OCI-M1 (cell line): ENCODE measurements at regions not wholly inside any gene's neighbourhood (a gene's known extent, or its start where the extent isn't known, plus 50 kb on each side); places are given as distances from the start of the nearest gene placed in this dataset.
"Not testable (repeated sequence)": the region's sequence is repeated elsewhere in the genome, so short reads cannot be mapped to it uniquely, and the experiment has no call there.

ENCODE experiments used
- DNase-seq: peaks from one replicate; lab custom pipeline; 2025; lab: John Stamatoyannopoulos, UW

DNA sequence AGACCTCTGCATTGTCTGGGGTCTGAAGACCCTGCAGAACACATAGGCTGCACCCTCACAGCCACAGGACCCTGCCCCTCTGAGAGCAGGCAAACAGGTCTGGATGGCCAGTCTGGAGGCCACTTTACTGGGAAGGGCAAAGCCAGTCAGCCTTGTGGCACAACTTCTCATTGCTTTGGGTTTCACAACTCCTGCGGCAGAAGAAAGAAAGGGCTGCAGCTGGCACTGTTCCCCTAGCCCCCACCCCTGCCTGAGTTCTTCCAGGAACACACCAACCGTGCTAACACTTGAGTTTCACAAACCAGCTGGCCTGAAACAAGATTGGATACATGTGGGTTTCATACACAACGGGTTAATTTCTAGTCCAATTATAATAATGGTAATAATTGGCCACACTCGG is 276.5 kb upstream of the MGAT5 start:
- no peak for DNase-seq

DNA sequence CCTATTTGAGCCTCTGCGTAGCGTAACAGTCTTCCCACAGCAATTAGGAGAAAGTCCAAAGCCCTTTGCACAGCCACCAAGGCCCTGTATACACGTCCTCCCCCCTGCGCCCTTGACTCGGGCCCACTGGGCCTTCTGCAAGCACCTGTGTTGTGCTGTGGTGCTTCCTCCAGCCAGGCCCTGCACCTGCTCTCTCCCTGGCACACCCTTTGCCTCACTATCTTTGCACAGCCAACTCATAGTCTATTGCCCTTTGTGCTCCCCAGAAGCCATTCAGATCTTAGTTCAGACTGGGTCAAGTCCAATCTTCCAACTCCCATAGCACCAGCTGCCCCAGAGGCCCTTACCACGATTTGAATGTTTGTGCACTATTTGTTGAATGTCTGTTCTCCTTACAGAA is 271.6 kb upstream of the MGAT5 start:
- no peak for DNase-seq

GRCh38 chr2:133985563-133985962 is 268.3 kb upstream of the MGAT5 start:
- no peak for DNase-seq

- peak; percentile 34 for DNase-seq
These were observed 267.6 kb upstream of the MGAT5 start for GRCh38 chr2:133986081-133986837.

DNA sequence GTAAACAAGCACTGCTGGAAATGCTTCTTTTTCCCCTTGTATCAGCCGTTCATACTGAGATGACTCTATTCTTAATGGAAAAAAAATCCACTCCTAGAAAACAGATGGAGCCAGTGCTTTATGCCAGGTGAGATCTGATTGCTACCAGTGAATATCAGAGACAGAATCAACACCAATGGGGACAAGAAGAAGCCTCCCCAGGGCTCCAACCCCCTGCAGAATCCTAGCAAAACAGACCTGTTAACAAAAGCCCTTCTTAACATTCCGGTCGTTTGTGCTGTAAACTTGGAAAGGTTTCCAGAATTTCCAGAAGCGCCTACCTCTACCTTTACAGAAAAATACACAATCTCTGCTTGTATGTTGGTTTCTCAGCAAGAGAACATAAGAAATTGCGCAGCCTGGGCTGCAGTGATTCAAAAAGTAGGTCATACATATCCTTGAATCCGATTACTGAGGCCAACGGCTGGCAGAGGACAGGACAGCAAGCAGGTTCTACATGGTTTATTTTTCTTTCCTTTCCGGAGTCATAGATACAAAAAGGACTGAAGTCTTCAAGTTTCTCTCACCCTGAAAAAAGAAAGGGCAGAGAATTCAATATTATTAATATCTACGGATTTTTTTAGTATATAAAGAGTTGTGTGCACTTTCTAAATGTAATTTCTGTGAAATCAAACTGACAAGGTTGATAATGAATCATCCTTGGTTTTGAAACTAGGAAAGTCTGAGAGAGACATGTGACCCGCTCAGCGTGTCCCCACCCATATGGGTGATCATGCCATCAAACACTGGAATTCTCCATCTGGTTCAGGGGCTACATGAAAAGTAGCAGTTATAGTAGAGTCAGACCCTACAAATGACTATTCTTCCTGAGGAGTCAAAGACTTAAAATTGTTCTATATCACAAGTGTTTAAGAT is 266.7 kb upstream of the MGAT5 start:
- DNase-seq = no peak

- no peak for DNase-seq
These were observed 265.5 kb upstream of the MGAT5 start for GRCh38 chr2:133988316-133988891.

DNA sequence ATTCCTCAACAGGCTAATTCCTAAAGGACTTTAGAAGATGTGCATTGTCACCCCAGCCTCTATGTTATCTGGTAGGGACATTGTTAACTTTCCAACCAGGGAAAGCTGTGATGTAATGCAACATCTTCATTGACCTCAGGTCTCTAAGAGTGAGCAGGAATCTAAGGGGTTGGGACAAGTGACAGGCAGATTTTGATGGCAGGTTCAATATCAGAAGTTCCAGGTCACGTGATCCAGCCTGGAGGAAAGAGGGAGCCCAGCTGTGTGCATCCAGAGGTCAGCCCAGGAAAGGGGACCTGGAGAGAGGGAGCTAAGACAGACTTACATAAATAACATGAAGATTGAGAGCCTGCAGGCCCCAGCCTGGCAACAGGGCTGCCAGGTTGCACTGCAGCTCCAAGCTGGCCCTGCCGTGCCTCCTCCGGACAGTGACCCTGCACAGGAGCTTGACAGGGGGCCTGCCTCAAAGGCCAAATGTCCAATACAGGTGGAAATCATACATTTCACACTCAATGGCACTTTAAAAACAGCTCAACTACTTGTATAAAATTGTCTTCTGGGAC is 262.2 kb upstream of the MGAT5 start:
- no peak for DNase-seq

DNA sequence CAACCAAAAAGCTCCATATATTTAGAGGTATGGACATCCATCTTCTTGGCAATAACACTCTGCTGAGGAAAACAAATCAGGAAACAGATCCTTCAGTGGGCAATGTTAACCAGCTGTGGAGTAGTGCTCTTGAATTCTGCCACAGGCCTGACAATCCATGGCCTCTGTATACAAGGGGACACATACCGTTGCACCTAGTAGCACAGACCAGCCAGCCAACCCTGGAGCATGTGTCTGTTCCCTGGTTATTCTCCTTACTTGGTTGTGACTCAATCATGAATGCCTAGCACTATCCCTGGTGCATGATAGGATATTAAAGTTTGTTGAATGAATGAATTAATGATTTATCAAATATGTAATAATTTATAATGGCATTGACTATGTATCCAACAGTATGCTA is 261.4 kb upstream of the MGAT5 start:
- no peak for DNase-seq

DNA sequence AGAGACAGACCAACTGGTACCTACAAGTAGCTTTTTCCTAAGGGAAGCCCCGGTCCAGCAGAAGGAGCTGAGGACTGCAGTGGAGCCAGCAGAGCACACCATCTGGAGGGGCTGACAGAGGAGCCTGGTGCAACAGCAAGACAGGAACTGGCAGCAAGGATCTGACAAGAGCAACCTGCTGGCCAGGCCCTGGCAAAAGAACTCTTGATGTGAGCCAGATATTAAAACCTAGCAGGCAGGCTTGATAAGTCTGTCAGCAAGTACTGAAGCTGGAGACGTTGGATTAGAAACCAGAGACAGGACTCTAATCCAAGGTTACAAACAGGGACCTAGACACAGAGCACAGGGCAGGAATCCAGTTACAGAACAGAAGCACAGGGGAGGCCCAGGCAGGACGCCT is 260.7 kb upstream of the MGAT5 start:
- DNase-seq = no peak

- DNase-seq = not testable (repeated sequence)
These were observed 255.1 kb upstream of the MGAT5 start for GRCh38 chr2:133998726-133999125.

- DNase-seq = no peak
These were observed 251.5 kb upstream of the MGAT5 start for GRCh38 chr2:134002391-134002790.

DNA sequence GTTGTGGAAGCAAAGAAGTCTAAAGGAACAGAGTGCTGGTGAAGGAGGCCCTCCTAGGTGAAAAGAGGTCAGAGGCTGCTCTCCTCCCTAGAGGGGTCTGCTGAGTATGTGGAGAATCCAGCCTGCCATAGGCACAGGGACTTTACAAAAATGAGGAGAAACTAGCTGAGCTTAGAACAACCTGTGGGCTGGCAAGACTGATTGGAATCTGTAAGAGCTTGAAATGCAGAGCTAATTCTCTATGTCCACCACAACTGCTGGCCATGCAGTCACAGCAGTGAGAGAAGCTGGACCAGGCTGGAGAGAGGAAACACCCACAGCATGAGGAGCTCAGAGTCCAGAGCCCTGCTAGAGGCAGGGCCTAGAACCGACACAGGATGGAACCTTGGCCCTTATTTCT is 251.0 kb upstream of the MGAT5 start:
- no peak for DNase-seq

- DNase-seq = no peak
These were observed 249.4 kb upstream of the MGAT5 start for GRCh38 chr2:134004467-134004866.

GRCh38 chr2:134008837-134009236 is 245.0 kb upstream of the MGAT5 start:
- DNase-seq = no peak

DNA sequence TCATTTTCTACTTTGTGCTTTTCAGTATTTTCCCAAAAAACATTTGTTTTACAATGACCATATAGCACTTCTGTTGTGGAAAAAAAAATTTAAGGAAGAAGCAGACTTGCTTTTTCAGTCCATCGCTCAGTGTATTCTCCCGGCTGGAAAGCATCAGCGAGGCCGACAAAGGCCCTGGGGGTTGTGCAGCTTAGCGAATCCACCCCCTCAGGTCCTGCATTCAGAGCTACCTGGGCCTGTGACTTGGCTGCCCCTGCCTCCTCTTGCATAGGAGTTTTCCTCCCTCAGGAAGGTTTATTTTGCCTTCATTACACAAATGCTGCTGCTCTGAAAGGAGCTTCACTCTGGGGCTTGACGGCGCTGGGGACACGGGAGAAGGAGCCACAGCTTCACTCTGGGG is 244.4 kb upstream of the MGAT5 start:
- DNase-seq = no peak

GRCh38 chr2:134009906-134010305 is 244.0 kb upstream of the MGAT5 start:
- DNase-seq = not testable (repeated sequence)

- DNase-seq = no peak
These were observed 241.8 kb upstream of the MGAT5 start for GRCh38 chr2:134011936-134012586.

DNA sequence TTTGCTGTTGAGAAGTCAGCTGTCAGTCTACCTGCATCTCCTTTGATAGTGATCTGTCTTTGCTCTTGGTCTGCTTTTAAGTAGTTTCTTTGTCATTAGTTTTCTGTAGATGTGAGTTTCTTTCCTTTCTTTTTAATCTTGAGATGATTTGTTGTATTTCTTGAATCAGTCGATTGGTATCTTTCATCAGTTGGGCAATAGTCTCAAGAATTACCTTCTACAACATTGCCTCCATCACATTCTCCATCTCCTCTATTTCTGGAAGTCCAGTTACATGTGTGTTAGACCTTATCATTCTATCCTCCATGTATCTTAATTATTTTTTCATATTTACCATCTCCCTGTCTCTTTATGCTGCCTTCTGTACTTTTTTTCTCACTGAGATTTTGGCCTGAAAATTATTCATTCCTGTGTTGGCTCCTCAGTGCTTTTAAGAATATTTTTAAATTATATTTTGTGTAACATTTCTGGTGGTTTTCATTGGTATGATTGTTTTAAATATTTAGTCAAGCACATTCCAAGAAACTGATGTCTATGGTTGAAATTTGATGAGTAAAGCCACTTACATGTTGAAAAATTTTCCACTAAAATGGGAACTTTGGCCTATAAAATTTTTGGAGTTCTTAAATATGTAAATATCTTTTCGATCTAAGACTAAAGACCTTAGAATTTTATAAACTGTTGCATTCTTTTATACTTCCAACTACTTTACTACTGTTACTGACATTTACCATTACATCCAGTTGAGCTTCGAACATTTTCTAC is 239.5 kb upstream of the MGAT5 start:
- DNase-seq = no peak

DNA sequence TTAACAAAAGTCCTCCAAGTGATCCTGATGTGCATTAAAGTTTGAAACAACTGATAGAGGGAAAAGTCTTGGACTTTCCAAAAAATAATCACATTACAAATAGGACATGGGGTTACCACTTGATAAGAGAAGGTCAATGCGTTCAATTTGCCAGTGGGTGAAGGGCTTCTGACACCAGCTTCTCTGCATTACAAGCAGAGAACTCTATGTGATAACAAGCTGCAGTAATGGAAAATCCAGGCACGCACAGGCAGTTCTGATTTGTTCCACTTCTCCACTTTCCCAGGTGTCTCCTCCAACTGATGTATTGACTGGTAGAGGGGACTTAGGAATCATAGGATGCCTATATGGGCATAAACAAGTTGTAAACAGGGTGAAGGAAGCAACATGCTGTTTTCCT is 234.0 kb upstream of the MGAT5 start:
- DNase-seq = no peak

- DNase-seq = no peak
These were observed 233.3 kb upstream of the MGAT5 start for GRCh38 chr2:134020608-134021007.

- DNase-seq = no peak
These were observed 231.9 kb upstream of the MGAT5 start for GRCh38 chr2:134021830-134022524.
